ENCODE measurements at regions not wholly inside any gene's neighbourhood (a gene's known extent, or its start where the extent isn't known, plus 50 kb on each side); places are given as distances from the start of the nearest gene placed in this dataset.

DNA sequence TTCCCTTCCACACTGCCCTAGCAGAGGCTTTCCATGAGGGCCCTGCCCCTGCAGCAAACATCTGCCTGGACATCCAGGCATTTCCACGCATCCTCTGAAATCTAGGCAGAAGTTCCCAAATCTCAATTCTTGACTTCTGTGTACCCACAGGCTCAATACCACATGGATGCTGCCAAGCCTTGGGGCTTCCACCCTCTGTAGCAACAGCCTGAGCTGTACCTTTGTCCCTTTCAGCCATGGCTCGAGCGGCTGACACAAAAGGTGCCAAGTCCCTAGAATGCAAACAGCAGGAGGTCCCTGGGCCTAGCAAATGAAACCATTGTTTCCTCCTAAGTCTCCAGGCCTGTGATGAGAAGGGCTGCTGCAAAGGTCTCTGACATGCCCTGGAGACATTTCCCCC is 744.5 kb upstream of the LINC00305 start:
- TF ChIP-seq, protein P1, sequence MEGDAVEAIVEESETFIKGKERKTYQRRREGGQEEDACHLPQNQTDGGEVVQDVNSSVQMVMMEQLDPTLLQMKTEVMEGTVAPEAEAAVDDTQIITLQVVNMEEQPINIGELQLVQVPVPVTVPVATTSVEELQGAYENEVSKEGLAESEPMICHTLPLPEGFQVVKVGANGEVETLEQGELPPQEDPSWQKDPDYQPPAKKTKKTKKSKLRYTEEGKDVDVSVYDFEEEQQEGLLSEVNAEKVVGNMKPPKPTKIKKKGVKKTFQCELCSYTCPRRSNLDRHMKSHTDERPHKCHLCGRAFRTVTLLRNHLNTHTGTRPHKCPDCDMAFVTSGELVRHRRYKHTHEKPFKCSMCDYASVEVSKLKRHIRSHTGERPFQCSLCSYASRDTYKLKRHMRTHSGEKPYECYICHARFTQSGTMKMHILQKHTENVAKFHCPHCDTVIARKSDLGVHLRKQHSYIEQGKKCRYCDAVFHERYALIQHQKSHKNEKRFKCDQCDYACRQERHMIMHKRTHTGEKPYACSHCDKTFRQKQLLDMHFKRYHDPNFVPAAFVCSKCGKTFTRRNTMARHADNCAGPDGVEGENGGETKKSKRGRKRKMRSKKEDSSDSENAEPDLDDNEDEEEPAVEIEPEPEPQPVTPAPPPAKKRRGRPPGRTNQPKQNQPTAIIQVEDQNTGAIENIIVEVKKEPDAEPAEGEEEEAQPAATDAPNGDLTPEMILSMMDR (conservative IDR thresholded peaks at IDR 0.05; ENCODE audit: low read length) = no peak
- TF ChIP-seq EZH2phosphoT487 (IDR thresholded peaks at IDR 0.05; ENCODE audit: borderline replicate concordance, low read depth, low read length) = no peak
